ENCODE measurements at regions not wholly inside any gene's neighbourhood (a gene's known extent, or its start where the extent isn't known, plus 50 kb on each side); places are given as distances from the start of the nearest gene placed in this dataset.

- H3K4me1 ChIP-seq, result peaks cover 11% of the 10 kb centered on the region
- TF ChIP-seq CTCF (IDR thresholded peaks at IDR 0.05) (no peak), POLR2A (IDR thresholded peaks at IDR 0.05) (no peak), POLR2AphosphoS5 (IDR thresholded peaks at IDR 0.05) (no peak), EP300 (IDR thresholded peaks at IDR 0.05) (no peak)
- H3K9me3 ChIP-seq, result no peaks in the 10 kb centered on the region
- H3K27ac ChIP-seq, result no peak overlapping the region
- H3K27me3 ChIP-seq, result no peaks in the 10 kb centered on the region
- H3K4me3 ChIP-seq, result no peak overlapping the region
- DNase-seq (ENCODE audit: low spot score in 2 of 2), result no peak
- 91% methylated on average over 5 of the region's 5 CpGs for WGBS
- H3K36me3 ChIP-seq, result no peaks in the 10 kb centered on the region
Observed at GRCh38 chr10:3904419-3904960, 119.5 kb upstream of the KLF6 start.

GRCh38 chr10:3902809-3903410 lies 117.9 kb upstream of the KLF6 start:
- H3K9me3 ChIP-seq, result no peaks in the 10 kb centered on the region
- WGBS, result 83% methylated on average over 6 of the region's 6 CpGs
- no peaks in the 10 kb centered on the region for H3K36me3 ChIP-seq
- peaks cover 19% of the 10 kb centered on the region for H3K4me1 ChIP-seq
- H3K27ac ChIP-seq, result peak overlapping the region; percentile 48
- no peaks in the 10 kb centered on the region for H3K27me3 ChIP-seq
- DNase-seq (ENCODE audit: low spot score in 2 of 2), result no peak
- no peak for TF ChIP-seq POLR2AphosphoS5 (IDR thresholded peaks at IDR 0.05)
- TF ChIP-seq EP300 (IDR thresholded peaks at IDR 0.05), result no peak
- no peak for TF ChIP-seq POLR2A (IDR thresholded peaks at IDR 0.05)
- no peak for TF ChIP-seq CTCF (IDR thresholded peaks at IDR 0.05)
- no peak overlapping the region for H3K4me3 ChIP-seq

GRCh38 chr10:3902054-3902808 lies 117.2 kb upstream of the KLF6 start:
- no peak overlapping the region for H3K4me3 ChIP-seq
- H3K36me3 ChIP-seq, result no peaks in the 10 kb centered on the region
- H3K27me3 ChIP-seq, result no peaks in the 10 kb centered on the region
- H3K9me3 ChIP-seq, result no peaks in the 10 kb centered on the region
- WGBS, result 65% methylated on average over 8 of the region's 8 CpGs
- peak overlapping the region; percentile 48 for H3K27ac ChIP-seq
- TF ChIP-seq CTCF (IDR thresholded peaks at IDR 0.05), result no peak
- no peak for TF ChIP-seq EP300 (IDR thresholded peaks at IDR 0.05)
- no peak for TF ChIP-seq POLR2AphosphoS5 (IDR thresholded peaks at IDR 0.05)
- TF ChIP-seq POLR2A (IDR thresholded peaks at IDR 0.05), result no peak
- H3K4me1 ChIP-seq, result peaks cover 19% of the 10 kb centered on the region
- no peak for DNase-seq (ENCODE audit: low spot score in 2 of 2)

GRCh38 chr10:3901370-3901769 lies 116.4 kb upstream of the KLF6 start:
- no peak for TF ChIP-seq POLR2A (IDR thresholded peaks at IDR 0.05)
- H3K27ac ChIP-seq, result no peak overlapping the region
- no peaks in the 10 kb centered on the region for H3K27me3 ChIP-seq
- no peaks in the 10 kb centered on the region for H3K36me3 ChIP-seq
- WGBS, result 90% methylated on average over 2 of the region's 2 CpGs
- peaks cover 19% of the 10 kb centered on the region for H3K4me1 ChIP-seq
- no peak overlapping the region for H3K4me3 ChIP-seq
- DNase-seq (ENCODE audit: low spot score in 2 of 2), result no peak
- H3K9me3 ChIP-seq, result no peaks in the 10 kb centered on the region

GRCh38 chr10:3900391-3900790 lies 115.4 kb upstream of the KLF6 start:
- 100% methylated on average over 2 of the region's 2 CpGs for WGBS
- no peaks in the 10 kb centered on the region for H3K36me3 ChIP-seq
- H3K4me1 ChIP-seq, result peaks cover 19% of the 10 kb centered on the region
- TF ChIP-seq POLR2AphosphoS5 (IDR thresholded peaks at IDR 0.05) (no peak), CTCF (IDR thresholded peaks at IDR 0.05) (no peak), EP300 (IDR thresholded peaks at IDR 0.05) (no peak), POLR2A (IDR thresholded peaks at IDR 0.05) (no peak)
- H3K27ac ChIP-seq, result no peak overlapping the region
- no peaks in the 10 kb centered on the region for H3K27me3 ChIP-seq
- no peak for DNase-seq (ENCODE audit: low spot score in 2 of 2)
- no peak overlapping the region for H3K4me3 ChIP-seq
- no peaks in the 10 kb centered on the region for H3K9me3 ChIP-seq
